Sigmoid colon (tissue), 6 donors: ENCODE measurements at regions not wholly inside any gene's neighbourhood (a gene's known extent, or its start where the extent isn't known, plus 50 kb on each side); places are given as distances from the start of the nearest gene placed in this dataset.
"Not testable (repeated sequence)": the region's sequence is repeated elsewhere in the genome, so short reads cannot be mapped to it uniquely, and the experiment has no call there.

Experiments used
- DNase-seq: peaks from one replicate; pipeline ENCODE4 v3.0.0-alpha.2; 2019
- H3K27ac ChIP-seq, 4 donors: fragments of 200-600 bp; sonication (generic); one replicate each; pipeline ENCODE4 v1.5.1; 2016 to 2019; ENCODE audit warnings: mild to moderate bottlenecking in 1 of 4
- H3K27me3 ChIP-seq, 3 donors: fragments of 200-600 bp; sonication (generic); one replicate each; pipeline ENCODE4 v1.5.1; 2019; ENCODE audit warnings: mild to moderate bottlenecking in 1 of 3
- H3K36me3 ChIP-seq, 4 donors: fragments of 200-600 bp; sonication (generic); one replicate each; pipeline ENCODE4 v1.5.1; 2016 to 2019
- H3K4me1 ChIP-seq, 4 donors: fragments of 200-600 bp; sonication (generic); one replicate each; pipeline ENCODE4 v1.5.1; 2017 to 2019
- H3K4me3 ChIP-seq, 4 donors: fragments of 200-600 bp; sonication (generic); one replicate each; pipeline ENCODE4 v1.5.1; 2017 to 2019; ENCODE audit warnings: mild to moderate bottlenecking in 2 of 4, moderate library complexity in 1 of 4
- H3K9me3 ChIP-seq, 4 donors: fragments of 200-600 bp in 3 of 4; sonication (generic) in 3 of 4; one replicate each; pipeline versions ENCODE4 v1.5.1 to v1.6.1; 2013 to 2019
- CTCF ChIP-seq, 4 experiments: fragments of 450-650 bp in 3 of 4; fragments of 200-600 bp in 1 of 4; IDR thresholded peaks; one replicate each; pipeline ENCODE4 v1.5.1; 2016 to 2019; ENCODE audit warnings: antibody characterized with exemption in 4 of 4, mild to moderate bottlenecking in 3 of 4, moderate library complexity in 2 of 4
- EP300 ChIP-seq, 4 donors: sonication (generic); formaldehyde crosslinking; IDR thresholded peaks; one replicate each; pipeline ENCODE4 v1.6.1; 2017; ENCODE audit warnings: antibody characterized with exemption in 4 of 4
- POLR2A ChIP-seq, 2 donors: fragments of 450-650 bp; IDR thresholded peaks; one replicate each; pipeline ENCODE4 v1.6.1; 2016; ENCODE audit warnings: antibody characterized with exemption in 2 of 2, mild to moderate bottlenecking in 2 of 2, moderate library complexity in 2 of 2
- POLR2AphosphoS5 ChIP-seq, 4 donors: sonication (generic); formaldehyde crosslinking; IDR thresholded peaks; one replicate each; pipeline ENCODE4 v1.6.1; 2017; ENCODE audit warnings: antibody characterized with exemption in 4 of 4
- WGBS, 2 donors: extraction: QIAGEN DNeasy Blood & Tissue Kit; methylation state at CpG; one replicate each; pipeline ENCODE4 v1.1.7; 2013; 5-methylcytosine and 5-hydroxymethylcytosine counted together
- intact Hi-C: fragments of 100-400 bp; cut with DNase I; formaldehyde crosslinking; loops from one replicate; pipeline ENCODE4 v1.15.1; 2023
- donor health status: healthy with polysubstance abuse.
- donor health status: healthy.

- no peak overlapping the region for H3K4me3 ChIP-seq
- H3K36me3 ChIP-seq, result no peaks in the 10 kb centered on the region
- H3K27ac ChIP-seq, result no peak overlapping the region
- H3K9me3 ChIP-seq, result peaks cover 0 to 15% (median 0%) of the 10 kb centered on the region in 4 donors
- TF ChIP-seq POLR2A (IDR thresholded peaks at IDR 0.05) (no peak), EP300 (IDR thresholded peaks at IDR 0.05) (no peak), POLR2AphosphoS5 (IDR thresholded peaks at IDR 0.05) (peak in 1 of 4 donors; percentile 24)
- no peak for DNase-seq
- whole genome bisulfite sequencing, 2 donors, result 85 to 96% methylated on average over 2 of the region's 2 CpGs
- intact Hi-C loops, result no loop called here
- H3K4me1 ChIP-seq, result no peaks in the 10 kb centered on the region
- no peaks in the 10 kb centered on the region for H3K27me3 ChIP-seq
Measured at GRCh38 chr12:31887109-31887811, 72.0 kb upstream of the RESF1 start.

- DNase-seq, H3K27me3 ChIP-seq, H3K36me3 ChIP-seq, H3K27ac ChIP-seq, H3K4me3 ChIP-seq, intact Hi-C loops, H3K4me1 ChIP-seq: not testable (repeated sequence)
- H3K9me3 ChIP-seq, result peaks cover 0 to 15% (median 0%) of the 10 kb centered on the region in 4 donors
- 95 to 96% methylated on average over 6 of the region's 6 CpGs for WGBS, 2 donors
Measured at GRCh38 chr12:31882682-31883081, 76.5 kb upstream of the RESF1 start.

GRCh38 chr12:31880340-31880739 lies 78.9 kb upstream of the RESF1 start:
- no peak overlapping the region for H3K4me3 ChIP-seq
- no peak for DNase-seq
- no peaks in the 10 kb centered on the region for H3K27me3 ChIP-seq
- intact Hi-C loops, result no loop called here
- no peaks in the 10 kb centered on the region for H3K36me3 ChIP-seq
- H3K4me1 ChIP-seq, result no peaks in the 10 kb centered on the region
- peaks cover 0 to 5% (median 0%) of the 10 kb centered on the region in 4 donors for H3K9me3 ChIP-seq
- no peak overlapping the region for H3K27ac ChIP-seq
- TF ChIP-seq POLR2AphosphoS5 (IDR thresholded peaks at IDR 0.05) (no peak), EP300 (IDR thresholded peaks at IDR 0.05) (no peak), CTCF (IDR thresholded peaks at IDR 0.05) (no peak), POLR2A (IDR thresholded peaks at IDR 0.05) (no peak)

- peaks cover 0 to 2% (median 0%) of the 10 kb centered on the region in 4 donors for H3K9me3 ChIP-seq
- H3K4me1 ChIP-seq, result no peaks in the 10 kb centered on the region
- no peak for DNase-seq
- no peak overlapping the region for H3K27ac ChIP-seq
- H3K27me3 ChIP-seq, result no peaks in the 10 kb centered on the region
- no peak overlapping the region for H3K4me3 ChIP-seq
- intact Hi-C loops, result no loop called here
- no peak for TF ChIP-seq POLR2A (IDR thresholded peaks at IDR 0.05)
- no peak for TF ChIP-seq POLR2AphosphoS5 (IDR thresholded peaks at IDR 0.05)
- no peak for TF ChIP-seq EP300 (IDR thresholded peaks at IDR 0.05)
- no peak for TF ChIP-seq CTCF (IDR thresholded peaks at IDR 0.05)
- H3K36me3 ChIP-seq, result no peaks in the 10 kb centered on the region
- WGBS, 2 donors, result 98 to 100% methylated on average over 1 of the region's 1 CpG
Measured at GRCh38 chr12:31877884-31878283, 81.3 kb upstream of the RESF1 start.

- intact Hi-C loops, result no loop called here
- TF ChIP-seq CTCF (IDR thresholded peaks at IDR 0.05), result no peak
- TF ChIP-seq POLR2A (IDR thresholded peaks at IDR 0.05), result no peak
- no peaks in the 10 kb centered on the region for H3K27me3 ChIP-seq
- no peak for DNase-seq
- 68 to 81% methylated on average over 13 of the region's 13 CpGs for WGBS, 2 donors
- H3K4me1 ChIP-seq, result no peaks in the 10 kb centered on the region
- no peak overlapping the region for H3K27ac ChIP-seq
- no peak overlapping the region for H3K4me3 ChIP-seq
- no peaks in the 10 kb centered on the region for H3K36me3 ChIP-seq
- H3K9me3 ChIP-seq, result no peaks in the 10 kb centered on the region
Measured at GRCh38 chr12:31876568-31877424, 82.4 kb upstream of the RESF1 start.
